Spleen (tissue), 7 donors: ENCODE measurements at regions not wholly inside any gene's neighbourhood (a gene's known extent, or its start where the extent isn't known, plus 50 kb on each side); places are given as distances from the start of the nearest gene placed in this dataset.

Experiments used
- CTCF ChIP-seq, 11 experiments: fragments of 200-600 bp in 7 of 11; fragments of 450-650 bp in 4 of 11; sonication (generic) in 4 of 11; IDR thresholded peaks in 8 of 11; conservative IDR thresholded peaks in 3 of 11; 1 replicate in 7 of 11; 2 replicates in 4 of 11; pipeline versions ENCODE4 v1.4.0 to v1.8.0; 2016 to 2021; ENCODE audit warnings: antibody characterized with exemption in 11 of 11, inconsistent platforms in 4 of 11, mild to moderate bottlenecking in 1 of 11
- POLR2A ChIP-seq, 3 donors: fragments of 450-650 bp; IDR thresholded peaks; one replicate each; pipeline ENCODE4 v1.5.1; 2017; ENCODE audit warnings: antibody characterized with exemption in 3 of 3, mild to moderate bottlenecking in 1 of 3
- donor health status: DM: no; HTN: no; CAD: no; lungs with moderate emphysema.
- donor health status: DM: no; HTN: no; CAD: no.
- donor health status: DM: no; HTN: no; CAD: no.

DNA sequence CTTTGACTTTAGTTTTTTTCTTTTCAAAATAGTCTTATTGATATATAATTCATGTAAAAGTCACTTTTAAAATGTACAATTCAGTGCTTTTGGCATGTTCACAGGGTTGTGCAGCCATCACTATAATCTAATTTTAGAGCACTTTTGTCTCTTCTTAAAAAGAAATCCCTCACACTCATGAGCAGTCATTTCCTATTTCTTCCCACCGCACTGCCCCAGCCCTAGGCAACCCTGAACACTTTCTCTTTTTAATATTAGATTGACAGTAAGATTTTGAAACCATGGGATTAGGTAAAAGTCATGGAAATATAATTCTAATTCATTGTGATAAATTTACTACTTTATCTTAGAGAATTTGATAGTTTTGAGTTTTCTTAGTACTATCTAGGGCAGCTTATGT, 309.4 kb downstream of the UTRN start:
- TF ChIP-seq POLR2A (IDR thresholded peaks at IDR 0.05): no peak
- TF ChIP-seq CTCF (IDR thresholded peaks at IDR 0.05 in 8 of 11, conservative IDR thresholded peaks at IDR 0.05 in 3 of 11): no peak
